Astrocyte of the spinal cord (primary cell): ENCODE measurements at regions not wholly inside any gene's neighbourhood (a gene's known extent, or its start where the extent isn't known, plus 50 kb on each side); places are given as distances from the start of the nearest gene placed in this dataset.
A peak's percentile ranks its signal among the peaks of the same experiment; 100 is the strongest.

ENCODE experiments used
- DNase-seq: peaks from one replicate; pipeline ENCODE4 v3.0.0; 2011; ENCODE audit warnings: low read depth, low spot score
- H3K4me3 ChIP-seq: 2 replicates; pipeline ENCODE4 v1.5.1; 2011; ENCODE audit warnings: low read depth, mild to moderate bottlenecking, low read length, moderate library complexity
- in situ Hi-C: cut with HindIII; loops from 2 replicates; pipeline ENCODE4 v1.10.0; 2017; ENCODE audit warnings: low sequenced_read_pairs
- TF ChIP-seq, protein P1 (sequence below): IDR thresholded peaks from 2 replicates; pipeline ENCODE4 v1.5.1; 2012; ENCODE audit warnings: low read depth, mild to moderate bottlenecking, low read length, inconsistent platforms

DNA sequence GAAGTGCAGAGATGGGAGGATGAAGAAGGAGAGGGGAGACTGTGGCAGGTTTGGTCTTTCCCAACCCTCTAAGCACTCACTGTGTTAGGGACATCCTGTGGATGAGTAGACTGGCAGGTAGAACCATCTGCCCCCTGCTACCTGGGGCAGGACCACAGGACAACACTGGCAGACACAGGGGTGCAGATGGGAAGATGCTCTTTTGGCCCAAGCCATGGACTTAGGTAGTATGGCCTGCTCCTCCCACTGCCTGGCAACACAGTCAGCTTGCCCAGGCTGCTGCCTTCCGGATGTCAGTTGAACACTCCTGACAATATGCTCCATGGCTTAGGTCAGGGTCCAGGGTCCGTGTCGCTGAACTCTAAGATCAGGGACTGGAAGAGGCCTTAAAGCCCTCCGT, 140.7 kb upstream of the NAV2 start:
- TF ChIP-seq, protein P1, sequence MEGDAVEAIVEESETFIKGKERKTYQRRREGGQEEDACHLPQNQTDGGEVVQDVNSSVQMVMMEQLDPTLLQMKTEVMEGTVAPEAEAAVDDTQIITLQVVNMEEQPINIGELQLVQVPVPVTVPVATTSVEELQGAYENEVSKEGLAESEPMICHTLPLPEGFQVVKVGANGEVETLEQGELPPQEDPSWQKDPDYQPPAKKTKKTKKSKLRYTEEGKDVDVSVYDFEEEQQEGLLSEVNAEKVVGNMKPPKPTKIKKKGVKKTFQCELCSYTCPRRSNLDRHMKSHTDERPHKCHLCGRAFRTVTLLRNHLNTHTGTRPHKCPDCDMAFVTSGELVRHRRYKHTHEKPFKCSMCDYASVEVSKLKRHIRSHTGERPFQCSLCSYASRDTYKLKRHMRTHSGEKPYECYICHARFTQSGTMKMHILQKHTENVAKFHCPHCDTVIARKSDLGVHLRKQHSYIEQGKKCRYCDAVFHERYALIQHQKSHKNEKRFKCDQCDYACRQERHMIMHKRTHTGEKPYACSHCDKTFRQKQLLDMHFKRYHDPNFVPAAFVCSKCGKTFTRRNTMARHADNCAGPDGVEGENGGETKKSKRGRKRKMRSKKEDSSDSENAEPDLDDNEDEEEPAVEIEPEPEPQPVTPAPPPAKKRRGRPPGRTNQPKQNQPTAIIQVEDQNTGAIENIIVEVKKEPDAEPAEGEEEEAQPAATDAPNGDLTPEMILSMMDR: no peak
- no peak overlapping the region for H3K4me3 ChIP-seq
- in situ Hi-C loops: no loop called here
- no peak for DNase-seq

DNA sequence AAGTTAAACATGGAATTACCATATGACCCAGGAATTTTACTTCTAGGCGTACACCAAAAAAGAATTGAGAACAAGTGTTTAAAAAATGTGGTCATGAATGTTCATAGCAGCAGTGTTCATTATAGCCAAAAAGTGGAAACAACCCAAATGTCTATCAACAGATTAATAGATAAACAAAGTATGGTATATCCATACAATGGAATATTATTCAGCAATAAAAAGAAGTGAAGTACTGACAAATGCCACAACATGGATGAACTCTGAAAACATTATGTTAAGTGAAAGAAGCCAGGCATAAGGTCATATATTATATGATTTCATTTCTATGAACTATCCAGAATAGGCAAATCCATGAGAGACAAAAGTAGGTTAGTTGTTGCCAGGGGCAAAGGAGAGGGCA, 141.7 kb upstream of the NAV2 start:
- TF ChIP-seq, protein P1: no peak
- H3K4me3 ChIP-seq: no peak overlapping the region
- in situ Hi-C loops: no loop called here
- DNase-seq: no peak

DNA sequence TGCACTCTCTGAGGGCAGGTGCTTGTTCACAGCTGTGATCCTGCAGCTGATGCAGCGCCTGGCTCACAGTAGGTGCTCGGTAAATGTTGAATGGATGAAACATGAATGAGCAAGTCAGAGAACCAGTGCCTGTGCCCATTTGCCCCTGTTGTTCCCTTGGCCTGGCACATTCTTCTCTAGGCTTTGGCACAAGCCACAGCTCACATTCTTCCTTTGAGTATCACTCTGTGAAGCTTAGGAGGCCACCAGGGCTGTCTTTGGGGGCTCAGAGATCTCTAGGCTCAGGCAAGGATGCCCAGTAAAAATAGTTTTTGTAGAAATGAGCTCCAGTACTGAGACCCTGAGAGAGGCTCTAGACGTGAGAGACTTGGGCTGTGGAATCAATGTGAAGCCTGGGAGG, 144.6 kb upstream of the NAV2 start:
- no peak overlapping the region for H3K4me3 ChIP-seq
- in situ Hi-C loops: no loop called here
- TF ChIP-seq, protein P1: no peak
- no peak for DNase-seq

DNA sequence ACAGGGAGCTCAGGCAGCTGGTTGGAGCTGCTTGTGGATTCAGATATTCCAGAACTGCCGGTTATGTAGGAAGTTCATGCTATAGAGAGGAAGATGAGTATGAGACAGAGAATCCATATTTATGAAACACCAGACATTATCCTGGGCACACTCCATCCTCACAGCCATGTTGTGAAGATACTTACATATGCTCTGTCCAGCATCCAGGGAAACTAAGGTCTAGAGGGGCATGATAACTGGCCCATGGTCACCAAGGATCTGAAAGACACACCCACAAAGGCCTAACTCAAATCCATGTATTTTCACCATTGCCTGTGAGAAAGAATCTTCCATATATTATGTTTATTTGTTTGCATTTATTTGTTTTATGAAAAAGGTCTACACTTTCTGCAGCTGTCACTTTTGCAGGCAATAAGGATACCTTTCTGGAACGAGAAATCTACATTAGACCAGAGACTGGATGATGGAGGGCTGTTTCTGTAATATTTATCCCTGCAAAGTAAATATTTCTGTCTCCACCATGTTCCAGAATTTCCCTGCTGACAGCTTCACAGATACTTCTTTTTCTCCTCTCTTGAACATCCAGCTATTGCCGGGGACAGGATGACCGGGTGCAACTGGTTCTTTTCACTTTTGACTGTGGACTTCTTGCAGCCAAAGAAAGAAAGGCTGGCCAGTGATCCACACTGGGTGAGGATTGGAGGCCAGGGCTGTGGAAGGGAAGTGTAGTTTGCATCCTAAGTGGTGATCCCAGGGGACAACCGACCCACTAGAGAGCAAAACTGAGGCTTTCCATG, 145.9 kb upstream of the NAV2 start:
- DNase-seq: no peak
- in situ Hi-C loops: no loop called here
- TF ChIP-seq, protein P1: no peak
- no peak overlapping the region for H3K4me3 ChIP-seq

DNA sequence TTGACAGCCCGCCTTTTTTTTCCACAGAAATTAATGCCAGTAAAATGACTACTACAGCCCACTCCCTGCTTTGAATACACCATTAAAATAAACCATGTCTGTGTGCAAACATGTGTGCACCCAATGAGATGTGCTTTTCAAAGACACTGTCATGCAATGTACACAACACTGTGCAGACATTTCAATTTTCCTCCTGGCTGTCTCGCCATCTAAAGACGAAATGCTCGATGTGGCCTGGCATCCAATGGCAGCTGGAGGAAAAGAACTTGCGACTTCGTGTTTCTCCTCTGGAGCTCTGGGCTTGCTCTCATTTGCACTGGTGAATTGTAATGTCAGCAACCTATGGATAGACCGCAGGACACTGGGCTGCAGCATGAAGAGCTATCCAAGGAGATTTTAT, 147.0 kb upstream of the NAV2 start:
- no peak for DNase-seq

DNA sequence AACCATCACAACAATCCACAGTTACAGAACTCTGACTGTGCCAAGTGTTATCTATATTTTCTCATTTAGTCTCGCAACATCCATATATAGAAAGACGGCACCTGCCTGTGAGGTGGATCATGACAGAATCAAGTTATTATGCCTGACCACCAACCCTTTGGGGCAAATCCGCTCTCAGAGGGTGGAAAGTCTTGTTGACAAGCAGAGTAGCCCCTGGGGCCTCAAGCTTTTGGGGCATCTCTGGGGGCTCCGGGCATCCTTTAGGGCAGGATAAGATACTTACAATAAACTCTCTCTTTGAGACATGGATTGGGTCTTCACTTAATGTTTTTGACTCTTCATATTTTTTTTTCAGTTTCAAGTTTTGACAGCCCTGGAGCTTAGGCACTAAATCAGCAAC, 150.5 kb upstream of the NAV2 start:
- TF ChIP-seq, protein P1: no peak
- in situ Hi-C loops: no loop called here
- DNase-seq: no peak
- H3K4me3 ChIP-seq: no peak overlapping the region

More for the DNA sequence above, 147.0 kb upstream of the NAV2 start:
- no peak overlapping the region for H3K4me3 ChIP-seq
- TF ChIP-seq, protein P1: no peak
- in situ Hi-C loops: no loop called here

DNA sequence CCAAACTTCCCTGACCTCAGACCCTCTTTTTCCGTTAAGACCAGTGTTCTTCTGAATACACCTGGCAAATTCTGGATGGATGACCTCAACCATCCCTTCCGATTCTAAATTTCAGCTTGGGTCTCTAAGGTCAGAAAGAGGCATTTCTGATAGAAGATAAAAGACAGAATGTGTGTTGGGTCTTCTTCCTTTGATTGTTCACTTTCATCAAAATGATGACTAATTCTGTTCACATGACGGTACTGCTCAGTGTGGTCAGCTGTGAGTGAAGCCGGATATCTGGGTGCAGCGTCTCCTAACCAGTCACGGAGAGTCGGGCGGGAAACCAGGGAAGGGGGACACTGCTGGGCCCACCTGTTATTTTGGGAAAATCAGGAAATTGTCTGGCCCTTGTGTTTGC, 151.6 kb upstream of the NAV2 start:
- peak; percentile 19 for DNase-seq
- H3K4me3 ChIP-seq: no peak overlapping the region
- TF ChIP-seq, protein P1: no peak
- in situ Hi-C loops: no loop called here
